WTC11 (cell line): ENCODE measurements at regions not wholly inside any gene's neighbourhood (a gene's known extent, or its start where the extent isn't known, plus 50 kb on each side); places are given as distances from the start of the nearest gene placed in this dataset.

Source experiments
- ATAC-seq: fragments of 200-7000 bp; cut with Tn5 transposase; 2 replicates; pipeline ENCODE4 v1.10.0; 2021; ENCODE audit warnings: mild to moderate bottlenecking, moderate library complexity
- CTCF ChIA-PET: fragments of 300-600 bp; sonication (Branson Sonifier 250); formaldehyde crosslinking; loops from one replicate; lab custom pipeline; 2021; ENCODE audit warnings: antibody characterized with exemption; lab: Charles Lee
- POLR2A ChIA-PET: fragments of 350-600 bp; sonication (Branson Sonifier 250); formaldehyde crosslinking; loops from one replicate; lab custom pipeline; 2021; ENCODE audit warnings: antibody characterized with exemption; lab: Charles Lee
- DNase-seq: peaks from one replicate; pipeline ENCODE4 v3.0.0; 2021; ENCODE audit warnings: low spot score
- H3K27ac Mint-ChIP-seq: 2 replicates; pipeline ENCODE4 v1.8.0; 2021; ENCODE audit warnings: mixed read lengths
- H3K27me3 Mint-ChIP-seq: 2 replicates; pipeline ENCODE4 v1.8.0; 2021; ENCODE audit warnings: low read depth, mild to moderate bottlenecking, moderate library complexity, mixed read lengths
- H3K36me3 Mint-ChIP-seq: 2 replicates; pipeline ENCODE4 v1.8.0; 2021; ENCODE audit warnings: mixed read lengths
- H3K4me1 Mint-ChIP-seq: 2 replicates; pipeline ENCODE4 v1.8.0; 2022; ENCODE audit warnings: mixed read lengths
- H3K4me3 Mint-ChIP-seq: 2 replicates; pipeline ENCODE4 v1.8.0; 2021; ENCODE audit warnings: mild to moderate bottlenecking, moderate library complexity, mixed read lengths
- H3K9me3 Mint-ChIP-seq: 2 replicates; pipeline ENCODE4 v1.8.0; 2021; ENCODE audit warnings: mixed read lengths
- FOXK1 ChIP-seq: sonication (generic); formaldehyde crosslinking; IDR thresholded peaks from 2 replicates; pipeline ENCODE4 v1.8.0; 2022; ENCODE audit warnings: mild to moderate bottlenecking, moderate library complexity, missing genetic modification reagents
- FOXP1 ChIP-seq: sonication (generic); formaldehyde crosslinking; IDR thresholded peaks from 2 replicates; pipeline ENCODE4 v1.8.0; 2022; ENCODE audit warnings: missing genetic modification reagents, mild to moderate bottlenecking, moderate library complexity, borderline replicate concordance
- GRHL2 ChIP-seq: fragments of 250-450 bp; sonication (Bioruptor Pico); IDR thresholded peaks from 2 replicates; pipeline ENCODE4 v1.8.0; 2022; ENCODE audit warnings: mild to moderate bottlenecking, moderate library complexity; ENCODE audit not compliant: insufficient replicate concordance, severe bottlenecking
- IRF2 ChIP-seq: sonication (generic); formaldehyde crosslinking; IDR thresholded peaks from 2 replicates; pipeline ENCODE4 v1.8.0; 2022; ENCODE audit warnings: low read depth, missing genetic modification reagents, borderline replicate concordance
- NFE2L1 ChIP-seq: sonication (generic); formaldehyde crosslinking; IDR thresholded peaks from 2 replicates; pipeline ENCODE4 v1.8.1; 2023; ENCODE audit warnings: missing genetic modification reagents
- NR3C1 ChIP-seq: sonication (generic); formaldehyde crosslinking; conservative IDR thresholded peaks from 2 replicates; pipeline ENCODE4 v1.8.1; 2023; ENCODE audit warnings: low read depth, mild to moderate bottlenecking, missing genetic modification reagents
- SOX15 ChIP-seq: fragments of 250-450 bp; sonication (Bioruptor Pico); IDR thresholded peaks from 2 replicates; pipeline ENCODE4 v1.9.0; 2021; ENCODE audit warnings: mild to moderate bottlenecking
- TCF7 ChIP-seq: sonication (generic); formaldehyde crosslinking; IDR thresholded peaks from 2 replicates; pipeline ENCODE4 v1.8.0; 2022; ENCODE audit warnings: mild to moderate bottlenecking, low read depth, missing genetic modification reagents, moderate library complexity
- USF1 ChIP-seq: sonication (generic); formaldehyde crosslinking; IDR thresholded peaks from 2 replicates; pipeline ENCODE4 v1.8.0; 2022; ENCODE audit warnings: mild to moderate bottlenecking, missing genetic modification reagents
- ZNF121 ChIP-seq: sonication (generic); formaldehyde crosslinking; IDR thresholded peaks from 2 replicates; pipeline ENCODE4 v1.8.0; 2023; ENCODE audit warnings: missing genetic modification reagents
- ZNF138 ChIP-seq: sonication (generic); formaldehyde crosslinking; conservative IDR thresholded peaks from 2 replicates; pipeline ENCODE4 v1.8.1; 2022; ENCODE audit warnings: mild to moderate bottlenecking, moderate library complexity, missing genetic modification reagents
- ZNF281 ChIP-seq: sonication (generic); formaldehyde crosslinking; IDR thresholded peaks from 2 replicates; pipeline ENCODE4 v1.8.0; 2023; ENCODE audit warnings: mild to moderate bottlenecking, missing genetic modification reagents
- ZNF317 ChIP-seq: sonication (generic); formaldehyde crosslinking; IDR thresholded peaks from 2 replicates; pipeline ENCODE4 v1.8.1; 2023; ENCODE audit warnings: low read depth, mild to moderate bottlenecking, moderate library complexity, missing genetic modification reagents, borderline replicate concordance
- ZNF396 ChIP-seq: fragments of 250-450 bp; sonication (Bioruptor Pico); IDR thresholded peaks from 2 replicates; pipeline ENCODE4 v1.8.0; 2021; ENCODE audit warnings: mild to moderate bottlenecking, moderate library complexity, borderline replicate concordance
- ZNF425 ChIP-seq: fragments of 250-450 bp; sonication (Bioruptor Pico); conservative IDR thresholded peaks from 2 replicates; pipeline ENCODE4 v1.9.0; 2021; ENCODE audit warnings: mild to moderate bottlenecking
- TF ChIP-seq, protein P1 (sequence below): fragments of 250-450 bp; sonication (Bioruptor Pico); IDR thresholded peaks from 2 replicates; pipeline ENCODE4 v2.1.2; 2022; ENCODE audit warnings: mild to moderate bottlenecking, moderate library complexity
- TF ChIP-seq, protein P2 (sequence below): fragments of 250-450 bp; sonication (Bioruptor Pico); IDR thresholded peaks from 2 replicates; pipeline ENCODE4 v1.9.0; 2021; ENCODE audit warnings: mild to moderate bottlenecking
- TF ChIP-seq, protein P3 (sequence below): sonication (generic); formaldehyde crosslinking; conservative IDR thresholded peaks from 2 replicates; pipeline ENCODE4 v1.8.1; 2023; ENCODE audit warnings: mild to moderate bottlenecking, low read depth, missing genetic modification reagents, moderate library complexity
- TF ChIP-seq, protein P4 (sequence below): sonication (generic); formaldehyde crosslinking; IDR thresholded peaks from 2 replicates; pipeline ENCODE4 v1.8.0; 2023; ENCODE audit warnings: missing genetic modification reagents

- no peak for TF ChIP-seq ZNF281 (CRISPR knock-in tag)
- TF ChIP-seq, protein P1, sequence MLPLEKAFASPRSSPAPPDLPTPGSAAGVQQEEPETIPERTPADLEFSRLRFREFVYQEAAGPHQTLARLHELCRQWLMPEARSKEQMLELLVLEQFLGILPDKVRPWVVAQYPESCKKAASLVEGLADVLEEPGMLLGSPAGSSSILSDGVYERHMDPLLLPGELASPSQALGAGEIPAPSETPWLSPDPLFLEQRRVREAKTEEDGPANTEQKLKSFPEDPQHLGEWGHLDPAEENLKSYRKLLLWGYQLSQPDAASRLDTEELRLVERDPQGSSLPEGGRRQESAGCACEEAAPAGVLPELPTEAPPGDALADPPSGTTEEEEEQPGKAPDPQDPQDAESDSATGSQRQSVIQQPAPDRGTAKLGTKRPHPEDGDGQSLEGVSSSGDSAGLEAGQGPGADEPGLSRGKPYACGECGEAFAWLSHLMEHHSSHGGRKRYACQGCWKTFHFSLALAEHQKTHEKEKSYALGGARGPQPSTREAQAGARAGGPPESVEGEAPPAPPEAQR (CRISPR knock-in tag) = no peak
These were observed 135.3 kb upstream of the CTTNBP2NL start (continued) for GRCh38 chr1:112260699-112261098.

- ATAC-seq = no peak
- Mint-ChIP-seq H3K36me3 (no peaks in the 10 kb centered on the region), H3K4me1 (peaks cover 12% of the 10 kb centered on the region), H3K27me3 (no peaks in the 10 kb centered on the region), H3K9me3 (no peaks in the 10 kb centered on the region), H3K4me3 (no peak overlapping the region), H3K27ac (no peak overlapping the region)
- no peak for DNase-seq
- TF ChIP-seq ZNF317 (CRISPR knock-in tag) (no peak), FOXK1 (no peak), IRF2 (CRISPR knock-in tag) (no peak), SOX15 (CRISPR knock-in tag) (no peak)
- TF ChIP-seq, protein P2, sequence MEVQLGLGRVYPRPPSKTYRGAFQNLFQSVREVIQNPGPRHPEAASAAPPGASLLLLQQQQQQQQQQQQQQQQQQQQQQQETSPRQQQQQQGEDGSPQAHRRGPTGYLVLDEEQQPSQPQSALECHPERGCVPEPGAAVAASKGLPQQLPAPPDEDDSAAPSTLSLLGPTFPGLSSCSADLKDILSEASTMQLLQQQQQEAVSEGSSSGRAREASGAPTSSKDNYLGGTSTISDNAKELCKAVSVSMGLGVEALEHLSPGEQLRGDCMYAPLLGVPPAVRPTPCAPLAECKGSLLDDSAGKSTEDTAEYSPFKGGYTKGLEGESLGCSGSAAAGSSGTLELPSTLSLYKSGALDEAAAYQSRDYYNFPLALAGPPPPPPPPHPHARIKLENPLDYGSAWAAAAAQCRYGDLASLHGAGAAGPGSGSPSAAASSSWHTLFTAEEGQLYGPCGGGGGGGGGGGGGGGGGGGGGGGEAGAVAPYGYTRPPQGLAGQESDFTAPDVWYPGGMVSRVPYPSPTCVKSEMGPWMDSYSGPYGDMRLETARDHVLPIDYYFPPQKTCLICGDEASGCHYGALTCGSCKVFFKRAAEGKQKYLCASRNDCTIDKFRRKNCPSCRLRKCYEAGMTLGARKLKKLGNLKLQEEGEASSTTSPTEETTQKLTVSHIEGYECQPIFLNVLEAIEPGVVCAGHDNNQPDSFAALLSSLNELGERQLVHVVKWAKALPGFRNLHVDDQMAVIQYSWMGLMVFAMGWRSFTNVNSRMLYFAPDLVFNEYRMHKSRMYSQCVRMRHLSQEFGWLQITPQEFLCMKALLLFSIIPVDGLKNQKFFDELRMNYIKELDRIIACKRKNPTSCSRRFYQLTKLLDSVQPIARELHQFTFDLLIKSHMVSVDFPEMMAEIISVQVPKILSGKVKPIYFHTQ = no peak
- TF ChIP-seq, protein P3, sequence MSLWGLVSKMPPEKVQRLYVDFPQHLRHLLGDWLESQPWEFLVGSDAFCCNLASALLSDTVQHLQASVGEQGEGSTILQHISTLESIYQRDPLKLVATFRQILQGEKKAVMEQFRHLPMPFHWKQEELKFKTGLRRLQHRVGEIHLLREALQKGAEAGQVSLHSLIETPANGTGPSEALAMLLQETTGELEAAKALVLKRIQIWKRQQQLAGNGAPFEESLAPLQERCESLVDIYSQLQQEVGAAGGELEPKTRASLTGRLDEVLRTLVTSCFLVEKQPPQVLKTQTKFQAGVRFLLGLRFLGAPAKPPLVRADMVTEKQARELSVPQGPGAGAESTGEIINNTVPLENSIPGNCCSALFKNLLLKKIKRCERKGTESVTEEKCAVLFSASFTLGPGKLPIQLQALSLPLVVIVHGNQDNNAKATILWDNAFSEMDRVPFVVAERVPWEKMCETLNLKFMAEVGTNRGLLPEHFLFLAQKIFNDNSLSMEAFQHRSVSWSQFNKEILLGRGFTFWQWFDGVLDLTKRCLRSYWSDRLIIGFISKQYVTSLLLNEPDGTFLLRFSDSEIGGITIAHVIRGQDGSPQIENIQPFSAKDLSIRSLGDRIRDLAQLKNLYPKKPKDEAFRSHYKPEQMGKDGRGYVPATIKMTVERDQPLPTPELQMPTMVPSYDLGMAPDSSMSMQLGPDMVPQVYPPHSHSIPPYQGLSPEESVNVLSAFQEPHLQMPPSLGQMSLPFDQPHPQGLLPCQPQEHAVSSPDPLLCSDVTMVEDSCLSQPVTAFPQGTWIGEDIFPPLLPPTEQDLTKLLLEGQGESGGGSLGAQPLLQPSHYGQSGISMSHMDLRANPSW (CRISPR knock-in tag) = no peak
- CTCF ChIA-PET = no interaction called here
- POLR2A ChIA-PET = no interaction called here
These were observed 133.7 kb upstream of the CTTNBP2NL start for GRCh38 chr1:112262316-112262715.

DNA sequence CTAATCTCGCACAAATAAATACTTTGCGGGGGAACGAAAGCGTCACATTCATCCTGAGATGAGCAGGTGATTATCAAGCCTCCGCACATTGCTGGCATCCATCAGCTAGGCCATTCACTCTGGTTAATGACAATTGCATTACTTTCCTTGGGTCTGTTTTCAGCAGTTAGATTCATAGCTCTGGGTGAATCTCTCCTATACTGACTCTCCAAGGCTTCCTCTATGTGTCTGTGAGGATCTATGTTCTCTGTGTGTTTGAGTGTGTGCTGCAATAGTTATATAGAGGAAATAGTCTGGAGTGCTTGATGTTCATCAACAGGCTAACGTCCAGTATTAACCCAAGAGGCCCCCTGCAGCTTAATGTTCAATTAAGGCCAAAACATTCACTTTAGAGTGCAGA is 133.0 kb upstream of the CTTNBP2NL start:
- no peak overlapping the region for H3K4me3 Mint-ChIP-seq
- CTCF ChIA-PET = interaction anchor here (1.4 kb wide), 1 partner anchor 103 kb away, joined by 3 read pairs; no protein-coding TSS in a partner anchor
- H3K36me3 Mint-ChIP-seq = no peaks in the 10 kb centered on the region
- H3K9me3 Mint-ChIP-seq = no peaks in the 10 kb centered on the region
- POLR2A ChIA-PET = no interaction called here
- H3K27me3 Mint-ChIP-seq = no peaks in the 10 kb centered on the region
- ATAC-seq = no peak
- H3K4me1 Mint-ChIP-seq = peaks cover 12% of the 10 kb centered on the region
- no peak for DNase-seq
- H3K27ac Mint-ChIP-seq = no peak overlapping the region
- TF ChIP-seq ZNF121 (CRISPR knock-in tag) (no peak), ZNF396 (CRISPR knock-in tag) (no peak), USF1 (CRISPR knock-in tag) (no peak), TCF7 (CRISPR knock-in tag) (no peak), ZNF425 (CRISPR knock-in tag) (no peak), GRHL2 (CRISPR knock-in tag) (no peak), NFE2L1 (CRISPR knock-in tag) (no peak), FOXP1 (no peak), NR3C1 (no peak), ZNF138 (CRISPR knock-in tag) (no peak)
- TF ChIP-seq, protein P4, sequence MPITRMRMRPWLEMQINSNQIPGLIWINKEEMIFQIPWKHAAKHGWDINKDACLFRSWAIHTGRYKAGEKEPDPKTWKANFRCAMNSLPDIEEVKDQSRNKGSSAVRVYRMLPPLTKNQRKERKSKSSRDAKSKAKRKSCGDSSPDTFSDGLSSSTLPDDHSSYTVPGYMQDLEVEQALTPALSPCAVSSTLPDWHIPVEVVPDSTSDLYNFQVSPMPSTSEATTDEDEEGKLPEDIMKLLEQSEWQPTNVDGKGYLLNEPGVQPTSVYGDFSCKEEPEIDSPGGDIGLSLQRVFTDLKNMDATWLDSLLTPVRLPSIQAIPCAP (CRISPR knock-in tag) = no peak
